NCI-H82 (cell line): ENCODE measurements at regions not wholly inside any gene's neighbourhood (a gene's known extent, or its start where the extent isn't known, plus 50 kb on each side); places are given as distances from the start of the nearest gene placed in this dataset.

Experiments used
- DNase-seq: peaks from one replicate; lab custom pipeline; 2025; lab: John Stamatoyannopoulos, UW

DNA sequence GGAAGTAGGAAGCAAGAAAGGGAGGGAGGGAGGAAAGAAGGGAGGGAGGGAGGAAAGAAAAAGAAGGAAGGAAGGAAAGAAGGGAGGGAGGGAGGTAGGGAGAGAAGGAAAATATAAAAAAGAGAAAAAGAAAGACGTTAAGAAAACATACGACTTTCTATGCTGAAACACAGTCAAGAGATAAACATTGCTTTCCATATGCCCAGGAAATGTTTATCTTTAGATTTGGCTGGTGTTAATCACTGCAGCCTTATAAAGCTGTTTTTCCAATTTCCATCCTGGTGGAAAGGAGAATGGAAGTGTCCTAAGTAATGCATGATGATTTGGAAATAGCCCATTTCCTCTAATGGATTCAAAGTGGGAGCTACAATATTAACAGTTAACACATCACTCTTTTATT lies 524.3 kb downstream of the MTRR start:
- DNase-seq = no peak

DNA sequence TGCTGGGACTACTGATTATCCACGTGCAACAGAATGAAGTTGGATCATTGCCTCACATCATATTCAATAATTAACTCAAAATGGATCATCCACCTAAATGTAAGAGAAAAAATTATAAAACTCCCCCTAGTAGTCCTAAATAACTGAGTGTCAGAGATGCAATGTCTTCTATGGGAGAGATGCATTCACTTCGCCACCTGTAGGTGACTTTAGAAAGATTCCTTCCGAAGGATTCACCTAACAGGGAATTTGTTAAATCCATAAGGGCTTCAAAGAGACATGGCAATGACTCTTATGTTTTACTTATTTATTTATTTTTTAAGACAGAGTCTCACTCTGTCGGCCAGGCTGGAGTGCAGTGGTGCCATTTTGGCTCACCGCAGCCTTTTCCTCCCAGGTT lies 526.0 kb downstream of the MTRR start:
- peak; percentile 13 for DNase-seq

DNA sequence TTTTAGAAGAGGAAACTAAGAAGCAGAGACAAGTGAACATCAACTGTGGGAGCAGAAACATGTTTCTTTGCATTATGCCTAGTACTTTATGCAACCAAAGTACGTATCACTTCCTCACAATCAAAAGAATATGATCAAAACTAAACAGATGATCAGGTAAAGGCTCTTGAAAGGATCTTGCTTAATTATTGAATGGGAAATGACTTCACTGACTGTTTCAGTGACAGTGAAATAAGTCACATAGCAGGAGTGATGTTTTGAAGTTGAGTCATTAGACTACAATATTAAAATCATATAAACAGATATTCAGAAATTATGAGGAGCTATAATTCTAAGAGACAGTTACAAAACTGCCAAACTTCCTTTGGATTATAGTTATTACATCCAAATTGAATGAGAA lies 527.3 kb downstream of the MTRR start:
- DNase-seq = no peak

DNA sequence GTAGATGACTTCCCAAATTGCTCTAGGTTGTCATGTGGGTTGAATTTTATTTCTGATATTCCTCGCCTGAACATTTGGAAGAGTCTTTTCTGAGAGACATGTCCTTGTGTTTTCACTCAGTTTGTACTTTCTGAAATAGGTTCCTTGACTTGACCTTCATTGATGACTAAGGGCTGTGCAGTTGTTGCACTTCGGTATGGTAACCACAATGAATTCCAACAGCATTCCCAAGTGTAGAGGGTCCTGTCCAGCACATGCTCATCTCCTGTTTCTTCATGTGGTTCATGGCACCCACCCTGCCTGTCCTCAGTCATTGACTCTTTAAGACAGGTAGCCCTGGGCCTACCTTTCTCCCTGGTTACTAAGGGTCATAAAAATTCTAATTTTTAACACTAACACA lies 527.8 kb downstream of the MTRR start:
- no peak for DNase-seq

DNA sequence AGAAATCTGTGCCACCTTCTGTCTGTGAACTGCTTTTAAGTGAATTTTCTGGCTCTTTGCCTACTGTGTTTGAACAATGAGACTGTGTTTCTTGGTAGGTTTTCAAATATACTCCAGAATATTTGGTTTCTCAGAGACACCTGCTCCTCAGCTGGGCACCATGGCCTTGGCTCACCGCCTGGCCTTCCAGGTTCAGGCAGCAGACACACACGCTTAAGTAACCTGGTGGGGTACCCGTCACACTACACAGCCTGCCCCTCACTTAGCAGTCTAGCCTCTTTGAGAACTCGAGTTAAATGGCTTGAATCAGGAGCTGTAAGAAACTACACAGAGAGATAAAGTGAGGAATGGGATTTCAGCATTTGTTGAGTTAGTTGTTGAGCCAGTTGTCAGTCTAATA lies 530.5 kb downstream of the MTRR start:
- no peak for DNase-seq

DNA sequence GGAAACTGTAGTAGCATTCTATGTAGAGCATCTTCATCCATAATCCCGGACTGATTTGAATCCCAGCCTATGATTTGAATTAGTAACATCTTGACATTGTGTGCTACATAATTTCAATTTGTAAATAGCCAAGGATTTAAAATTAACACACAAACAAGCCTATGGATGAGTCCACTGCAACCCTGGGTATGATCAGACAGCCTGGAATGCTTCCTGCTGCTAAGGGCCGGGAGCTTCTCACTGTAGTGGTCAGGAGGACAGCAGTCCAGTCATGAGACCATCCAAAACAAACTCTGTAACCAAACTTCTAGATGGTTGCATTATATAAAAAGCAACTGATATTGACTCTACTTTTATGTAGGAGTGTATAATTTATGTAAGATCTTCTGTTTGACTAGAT lies 539.3 kb downstream of the MTRR start:
- no peak for DNase-seq

DNA sequence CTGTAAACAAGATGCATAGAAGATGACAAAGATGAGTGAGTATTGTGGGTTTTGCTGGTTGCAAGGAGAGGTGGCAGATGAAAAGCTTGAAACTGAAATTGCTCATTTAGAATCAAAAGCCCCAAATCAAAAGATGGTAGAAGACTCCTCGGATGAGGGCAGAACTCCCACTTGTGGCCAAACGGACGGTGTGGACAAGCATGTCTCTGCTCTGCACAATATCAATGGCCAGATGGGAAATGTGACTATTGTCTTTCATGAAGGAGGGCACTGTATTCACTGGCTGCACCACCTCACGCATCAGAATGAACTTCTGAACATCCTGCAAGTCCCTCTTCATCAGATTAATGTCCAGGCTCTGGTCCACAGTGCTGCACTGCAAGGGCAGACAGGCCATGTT lies 541.7 kb downstream of the MTRR start:
- no peak for DNase-seq

DNA sequence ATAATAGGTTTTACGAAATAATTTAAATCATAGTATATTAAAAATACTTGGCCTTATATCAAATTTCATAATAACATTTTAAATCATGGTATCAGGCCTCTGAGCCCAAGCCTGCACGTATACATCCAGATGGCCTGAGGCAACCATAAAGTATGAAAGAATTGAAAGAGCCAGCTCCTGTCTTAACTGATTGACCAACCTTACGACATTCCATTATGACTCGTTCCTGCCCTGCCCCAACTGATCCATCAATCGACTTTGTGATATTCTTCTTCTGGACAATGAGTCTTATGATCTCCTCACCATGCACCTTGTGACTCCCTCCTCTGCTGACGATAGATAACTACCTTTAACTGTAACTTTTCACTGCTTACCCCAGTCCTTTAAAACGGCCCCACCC lies 545.0 kb downstream of the MTRR start:
- DNase-seq = no peak

DNA sequence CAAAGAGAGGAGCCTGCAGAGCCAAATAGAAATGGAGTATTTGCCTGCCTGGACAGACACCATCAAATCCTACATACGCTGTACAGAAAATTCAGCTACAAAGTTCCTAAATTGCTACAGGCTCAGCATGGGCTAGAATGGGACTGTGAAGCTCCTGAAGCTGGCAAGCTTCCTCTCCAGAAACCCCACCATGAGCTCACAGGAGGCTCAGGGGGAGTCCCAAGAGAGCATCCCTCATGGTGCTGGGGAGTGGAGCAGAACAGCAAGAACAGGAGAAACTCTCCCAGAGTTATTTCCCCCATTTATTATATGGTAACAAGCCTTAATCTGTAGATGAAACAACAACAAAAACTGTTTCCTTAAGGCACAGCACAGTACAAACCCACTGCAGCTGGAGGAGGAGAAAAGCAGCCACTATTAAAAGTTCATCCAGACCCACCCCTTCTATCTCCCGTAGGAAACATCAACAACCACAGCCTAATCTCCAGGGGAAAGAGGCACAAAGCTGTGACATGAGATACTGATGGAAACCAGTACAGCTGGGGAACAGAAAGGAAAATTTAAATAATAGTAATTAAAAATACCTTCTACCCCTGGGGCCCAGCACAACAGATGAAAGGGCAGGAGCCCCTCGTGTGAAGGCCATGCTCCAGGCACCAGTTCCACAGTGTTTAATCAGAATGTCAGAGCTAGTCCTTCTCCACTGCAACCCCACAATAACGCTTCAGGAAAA lies 548.5 kb downstream of the MTRR start:
- DNase-seq = no peak

DNA sequence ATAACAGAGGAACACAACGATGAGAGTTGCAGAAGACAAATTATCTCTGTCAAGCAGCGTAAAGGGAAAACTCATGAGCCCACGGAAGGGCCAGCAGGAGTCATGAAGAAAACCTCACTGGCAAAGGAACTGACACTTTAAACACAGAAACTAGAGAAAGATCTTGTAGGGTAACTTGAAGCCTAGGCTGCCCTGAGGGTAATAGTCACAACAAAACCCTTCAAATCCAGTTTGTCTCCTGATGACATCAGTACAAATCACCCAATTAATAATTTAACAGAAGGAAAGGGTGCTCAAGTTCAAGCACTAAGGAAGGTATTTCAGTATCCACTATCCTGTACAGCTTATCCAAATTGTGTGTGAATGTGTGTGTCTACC lies 549.1 kb downstream of the MTRR start:
- DNase-seq = no peak

DNA sequence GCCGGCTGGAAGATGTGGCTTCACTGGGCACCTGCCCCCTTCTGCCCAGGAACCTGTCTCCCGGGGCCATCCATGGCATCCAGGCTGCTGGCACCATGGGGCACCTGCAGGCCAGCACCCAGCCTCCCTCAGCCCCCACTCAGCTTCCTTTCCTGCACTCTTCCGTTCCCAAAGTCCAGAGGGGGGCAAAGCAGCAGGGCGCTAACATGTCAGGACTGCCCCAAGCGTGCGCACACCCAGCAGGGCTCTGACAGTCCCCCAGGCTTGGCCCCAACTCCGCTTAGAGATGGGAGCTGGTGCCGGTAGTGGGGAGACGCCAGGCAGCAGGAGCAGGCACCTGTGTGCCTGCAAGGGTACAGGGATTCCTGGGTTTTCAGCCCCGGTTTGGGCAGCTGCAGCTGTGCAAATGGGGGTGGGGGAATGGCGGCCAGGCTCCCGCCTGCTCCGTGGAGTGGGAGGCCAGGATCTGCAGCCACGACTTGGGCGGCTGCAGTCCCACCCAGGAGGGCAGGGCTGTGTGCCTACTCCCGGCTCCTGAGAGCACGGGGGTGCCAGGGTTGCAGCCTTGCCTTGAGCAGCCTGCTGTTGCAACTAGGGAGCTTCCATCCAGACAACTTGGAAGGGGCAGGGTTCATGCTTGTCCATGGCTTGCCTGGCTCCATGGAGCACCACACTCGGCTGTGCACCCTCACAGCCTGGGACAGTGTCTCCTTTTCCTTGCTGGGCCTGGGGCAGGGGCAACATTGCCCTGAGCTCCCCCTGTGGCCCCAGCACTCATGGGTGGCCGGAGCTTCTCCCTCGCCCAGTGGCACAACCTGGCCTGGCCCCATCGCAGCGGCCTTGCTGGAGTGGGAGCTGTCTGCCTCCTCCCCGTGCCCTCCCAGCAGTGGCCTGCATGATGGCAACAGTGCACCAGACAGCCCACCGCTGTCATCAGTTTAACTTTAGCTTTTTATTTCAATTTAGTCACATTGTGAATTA lies 561.1 kb downstream of the MTRR start:
- no peak for DNase-seq

DNA sequence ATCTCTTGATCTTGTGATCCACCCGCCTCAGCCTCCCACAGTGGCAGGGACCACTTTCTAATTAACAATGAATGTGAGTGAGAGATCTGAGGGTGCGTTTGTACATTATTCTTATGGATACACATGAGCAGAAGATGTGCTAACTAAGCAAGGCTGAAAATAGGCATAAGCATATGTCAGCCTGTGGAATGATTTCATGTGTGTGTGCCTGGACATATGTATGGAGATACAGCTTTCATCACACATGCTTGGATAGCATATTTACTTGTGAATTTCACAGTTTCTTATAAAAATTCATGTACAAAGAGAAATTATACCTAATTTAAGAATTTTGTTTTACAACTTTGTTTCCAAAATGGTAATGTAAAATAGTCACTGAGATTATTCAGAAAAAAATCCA lies 565.6 kb downstream of the MTRR start:
- DNase-seq = no peak

DNA sequence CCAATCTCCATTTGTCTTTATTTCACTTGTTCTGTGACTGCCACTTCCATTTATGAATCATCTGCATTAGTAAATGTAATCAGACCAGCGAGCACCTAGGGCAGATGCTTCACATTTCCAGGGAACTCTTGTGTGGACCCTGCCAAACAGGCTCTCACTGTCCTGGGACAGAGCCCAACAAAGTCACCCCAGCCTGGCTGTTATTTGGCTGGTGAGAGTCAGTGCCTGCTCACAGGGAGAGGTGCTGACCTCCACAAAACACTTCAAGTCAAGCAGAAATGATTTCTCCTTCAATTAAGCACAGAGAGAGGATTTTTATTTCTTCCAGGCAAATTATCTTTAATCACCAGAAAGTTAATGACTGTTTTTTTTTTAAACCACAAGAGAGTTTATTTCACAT lies 568.0 kb downstream of the MTRR start:
- DNase-seq = no peak

DNA sequence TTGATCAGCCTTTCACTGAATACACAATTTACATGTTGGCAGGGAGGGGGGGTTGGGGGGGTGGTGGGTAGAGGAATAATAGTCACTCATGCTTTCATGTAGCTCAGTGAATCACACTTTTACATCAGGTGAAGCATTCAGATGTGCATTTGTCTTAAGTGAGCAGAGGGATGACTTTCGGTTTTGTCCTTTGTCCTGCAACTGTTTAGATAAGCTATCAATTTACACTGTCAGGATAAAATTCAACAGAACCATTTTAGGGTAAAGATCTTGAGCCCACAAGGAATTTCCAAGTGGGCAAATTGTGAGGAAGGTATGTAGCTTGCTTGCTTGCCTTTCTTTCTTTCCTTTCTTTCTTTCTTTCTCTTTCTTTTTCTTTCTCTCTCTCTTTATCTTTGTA lies 576.2 kb downstream of the MTRR start:
- no peak for DNase-seq

DNA sequence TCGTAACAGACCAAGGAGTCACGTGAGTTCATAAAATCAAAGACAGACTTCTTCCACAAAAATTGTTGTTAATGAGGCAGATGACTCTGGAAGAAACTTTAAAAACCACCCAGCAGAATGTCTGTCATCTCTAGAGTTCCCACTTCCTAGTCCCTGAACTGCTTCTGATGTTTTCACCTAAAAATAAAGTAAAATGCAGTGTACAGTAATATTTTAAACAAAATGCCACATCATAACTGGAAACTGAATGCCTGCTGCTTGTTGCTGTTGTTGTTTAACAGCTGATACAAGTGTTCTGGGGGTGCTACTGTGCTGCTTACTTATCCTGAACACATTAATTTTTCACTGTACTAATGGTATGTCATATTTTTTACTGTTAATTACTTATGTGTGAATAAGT lies 577.2 kb downstream of the MTRR start:
- DNase-seq = no peak

DNA sequence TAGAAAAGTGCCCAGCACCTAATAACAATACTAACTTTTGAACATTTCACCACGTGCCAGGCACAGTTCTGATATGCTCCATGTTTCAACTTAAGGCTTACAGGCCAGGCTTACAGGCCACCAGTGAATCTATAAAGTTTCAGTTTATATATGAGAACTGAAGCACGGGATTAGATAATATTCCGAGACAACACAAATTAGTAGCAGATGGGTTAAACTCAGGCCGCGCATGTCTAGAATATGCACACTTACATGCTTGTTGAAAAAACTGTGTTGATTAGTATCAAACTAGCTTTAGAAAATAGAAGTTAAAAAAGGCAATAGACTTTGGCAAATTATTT lies 587.9 kb downstream of the MTRR start:
- DNase-seq = no peak

DNA sequence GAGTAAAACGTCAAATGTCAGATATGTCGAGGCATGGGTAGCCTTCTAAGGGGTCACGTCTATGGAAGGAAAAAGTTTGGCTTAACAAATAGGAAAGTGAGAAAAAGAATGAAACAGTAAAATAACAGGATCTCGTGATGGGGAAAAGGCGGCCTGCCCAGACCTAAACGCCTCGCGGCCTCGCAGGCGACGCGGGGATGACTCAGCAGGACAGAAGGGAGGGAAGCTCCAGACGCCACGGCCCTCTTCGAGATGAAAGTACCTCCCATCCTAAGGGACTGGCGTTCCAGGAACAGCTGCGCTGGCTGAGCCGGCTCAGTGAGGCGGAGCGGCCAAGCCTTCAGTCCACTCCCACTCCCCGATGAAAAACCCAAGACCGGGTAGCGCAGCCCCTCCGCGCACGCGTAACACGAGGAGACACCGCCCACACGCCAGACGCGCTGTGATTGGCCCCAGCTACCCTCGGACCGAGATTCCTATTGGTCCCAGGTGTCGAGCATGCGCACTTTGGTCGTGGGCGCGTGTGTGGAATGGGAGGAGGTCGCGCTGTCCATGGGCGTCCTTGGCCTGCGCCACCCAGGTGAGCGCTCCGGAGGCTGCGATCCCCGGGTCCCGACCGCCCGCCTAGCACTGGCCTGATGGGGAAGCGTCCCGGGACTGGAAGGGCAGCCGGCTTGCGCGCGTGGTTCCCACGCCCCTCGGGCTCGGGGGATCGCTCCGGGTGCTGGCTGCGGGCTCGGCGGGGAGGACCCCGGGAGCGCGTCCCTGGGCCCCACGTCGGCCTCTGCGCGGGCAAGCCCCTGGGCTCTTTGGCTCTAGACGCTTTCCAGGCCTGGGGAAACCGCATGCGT lies 588.5 kb downstream of the MTRR start:
- no peak for DNase-seq

DNA sequence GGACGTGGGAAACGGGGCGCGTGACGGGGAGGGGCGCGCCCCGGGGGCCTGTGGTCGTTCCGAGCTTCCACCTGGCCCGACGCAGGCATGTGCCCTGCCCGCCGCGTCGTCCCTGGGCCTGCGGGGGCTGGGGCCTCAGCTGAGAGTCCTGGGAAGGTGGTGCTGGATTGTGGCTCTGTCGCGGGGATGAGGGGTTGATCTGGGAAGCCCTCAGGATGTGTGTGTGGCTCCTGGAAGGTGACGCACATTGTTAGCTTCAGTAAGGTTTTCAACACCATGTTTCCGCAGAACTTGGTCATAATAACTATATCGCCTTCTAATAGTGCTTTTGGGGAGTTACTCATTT lies 589.1 kb downstream of the MTRR start:
- no peak for DNase-seq

DNA sequence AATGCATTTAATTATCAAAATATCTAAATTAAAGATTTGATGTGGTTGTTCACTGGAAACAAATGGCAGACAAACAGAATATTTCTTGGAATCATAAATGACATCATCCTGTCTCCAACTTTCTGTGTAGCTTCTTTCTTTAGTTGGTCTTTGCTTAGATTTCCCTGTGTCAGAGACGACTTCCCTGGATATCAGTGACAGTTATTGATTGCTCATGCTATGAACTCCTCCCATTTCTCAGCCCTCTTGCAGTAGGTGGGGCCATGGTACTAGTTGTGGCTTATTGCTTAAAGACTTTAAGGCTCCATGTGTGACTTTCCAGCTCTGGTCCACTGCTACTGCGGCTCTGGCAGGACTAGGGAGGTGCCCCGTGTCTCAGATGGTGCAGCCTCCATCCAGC lies 592.6 kb downstream of the MTRR start:
- no peak for DNase-seq

DNA sequence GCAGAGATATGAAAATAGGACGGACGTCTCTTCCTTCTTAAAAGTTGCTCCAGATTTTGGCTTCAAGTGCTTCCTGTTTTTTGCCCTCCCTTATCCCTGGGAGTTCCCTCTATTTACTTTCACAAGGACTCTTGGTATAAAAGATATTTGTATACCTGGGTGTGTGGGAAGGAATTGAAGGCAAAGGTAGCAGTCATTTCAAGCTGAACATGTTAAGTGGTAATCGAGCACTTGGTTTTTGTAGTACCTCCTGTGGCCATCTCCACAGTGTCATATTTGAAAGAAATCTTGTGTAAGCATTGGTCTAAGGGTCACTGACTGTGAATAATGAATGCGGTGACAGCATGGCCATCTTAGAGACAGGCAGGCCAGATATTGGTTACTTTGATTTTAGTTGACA lies 593.6 kb downstream of the MTRR start:
- no peak for DNase-seq

DNA sequence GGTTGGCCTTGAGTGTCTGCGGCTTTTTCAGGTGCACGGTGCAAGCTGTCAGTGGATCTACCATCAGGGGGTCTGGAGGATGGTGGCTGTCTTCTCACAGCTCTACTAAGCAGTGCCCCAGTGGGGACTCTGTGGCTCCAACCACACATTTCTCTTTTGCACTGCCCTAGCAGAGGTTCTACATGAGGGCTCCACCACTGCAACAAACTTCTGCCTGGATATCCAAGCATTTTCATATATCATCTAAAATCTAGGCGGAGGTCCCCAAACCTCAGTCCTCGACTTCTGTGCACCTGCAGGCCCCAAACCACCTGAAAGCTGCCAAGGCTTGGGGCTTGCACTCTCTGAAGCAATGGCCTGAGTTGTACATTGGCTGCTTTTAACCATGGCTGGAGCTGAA lies 601.5 kb downstream of the MTRR start:
- DNase-seq = no peak

DNA sequence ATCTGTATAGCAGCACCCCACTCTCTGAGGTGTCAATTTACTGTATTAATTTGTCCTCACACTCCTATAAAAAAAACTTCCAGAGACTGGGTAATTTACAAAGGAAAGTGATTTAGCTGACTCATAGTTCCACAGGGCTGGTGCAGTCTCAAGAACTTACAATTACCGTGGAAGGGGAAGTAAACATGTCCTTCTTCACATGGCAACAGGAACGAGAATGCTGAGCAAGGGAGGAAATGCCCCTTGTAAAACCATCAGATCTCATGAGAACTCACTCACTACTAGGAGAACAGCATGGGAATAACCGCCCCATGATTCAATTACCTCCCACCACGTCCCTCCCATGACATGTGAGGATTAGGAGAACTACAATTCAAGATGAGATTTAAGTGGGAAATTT lies 602.6 kb downstream of the MTRR start:
- DNase-seq = no peak

DNA sequence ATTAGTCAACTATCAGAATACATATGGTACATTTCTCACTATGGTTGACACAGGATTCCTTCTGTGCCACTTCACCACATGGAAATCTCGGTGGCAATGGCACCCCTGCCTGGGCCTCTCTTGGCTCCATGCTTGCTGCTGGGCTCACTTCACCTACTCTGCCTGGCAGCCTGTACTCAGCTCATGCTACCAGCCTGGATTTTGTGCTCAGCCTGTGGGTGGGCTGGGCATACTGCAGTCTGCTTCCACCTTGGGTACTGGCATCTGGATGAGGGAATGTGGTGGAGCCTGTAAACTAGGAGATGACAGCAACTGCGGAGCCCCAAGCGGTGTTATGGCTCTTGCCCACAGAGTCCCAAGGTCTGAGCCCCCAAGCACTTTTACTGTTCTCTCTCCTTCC lies 604.1 kb downstream of the MTRR start:
- no peak for DNase-seq
